IPS-20b (cell line): ENCODE measurements at regions not wholly inside any gene's neighbourhood (a gene's known extent, or its start where the extent isn't known, plus 50 kb on each side); places are given as distances from the start of the nearest gene placed in this dataset.

Experiments
- H3K27ac ChIP-seq: one replicate; pipeline ENCODE4 v1.5.1; 2013; ENCODE audit warnings: low read length
- H3K27me3 ChIP-seq: 2 replicates; pipeline ENCODE4 v1.6.1; 2013; ENCODE audit warnings: mild to moderate bottlenecking, low read length, inconsistent platforms; ENCODE audit not compliant: insufficient read depth
- H3K36me3 ChIP-seq: 2 replicates; pipeline ENCODE4 v1.6.1; 2013; ENCODE audit warnings: low read depth, mild to moderate bottlenecking, inconsistent platforms, low read length, moderate library complexity; ENCODE audit not compliant: insufficient read depth
- H3K4me1 ChIP-seq: 2 replicates; pipeline ENCODE4 v1.6.1; 2013; ENCODE audit warnings: mild to moderate bottlenecking, control low read depth, inconsistent platforms, low read length, moderate library complexity; ENCODE audit not compliant: insufficient read depth
- H3K4me3 ChIP-seq: 2 replicates; pipeline ENCODE4 v1.5.1; 2013; ENCODE audit warnings: mild to moderate bottlenecking, low read length, inconsistent platforms
- H3K9ac ChIP-seq: 2 replicates; pipeline ENCODE4 v1.6.1; 2013; ENCODE audit warnings: low read depth, mild to moderate bottlenecking, inconsistent platforms, low read length, moderate library complexity
- H3K9me3 ChIP-seq: 2 replicates; pipeline ENCODE4 v1.6.1; 2013; ENCODE audit warnings: mild to moderate bottlenecking, low read depth, low read length, inconsistent platforms; ENCODE audit not compliant: insufficient read depth

- H3K9ac ChIP-seq, result no peak overlapping the region
- H3K27ac ChIP-seq, result no peak overlapping the region
- no peaks in the 10 kb centered on the region for H3K27me3 ChIP-seq
- no peaks in the 10 kb centered on the region for H3K36me3 ChIP-seq
- H3K4me1 ChIP-seq, result no peaks in the 10 kb centered on the region; the same call in 1 of the 2 replicates
- no peak overlapping the region for H3K4me3 ChIP-seq
- H3K9me3 ChIP-seq, result no peaks in the 10 kb centered on the region
These were observed 110.4 kb upstream of the NAV3 start for GRCh38 chr12:77720258-77720657.

GRCh38 chr12:77710209-77710608, 120.5 kb upstream of the NAV3 start:
- H3K4me3 ChIP-seq, result no peak overlapping the region
- no peak overlapping the region for H3K9ac ChIP-seq
- no peaks in the 10 kb centered on the region for H3K9me3 ChIP-seq
- H3K4me1 ChIP-seq, result no peaks in the 10 kb centered on the region
- H3K27me3 ChIP-seq, result no peaks in the 10 kb centered on the region
- no peaks in the 10 kb centered on the region for H3K36me3 ChIP-seq
- no peak overlapping the region for H3K27ac ChIP-seq

- H3K27me3 ChIP-seq, result no peaks in the 10 kb centered on the region
- no peak overlapping the region for H3K9ac ChIP-seq
- no peak overlapping the region for H3K4me3 ChIP-seq
- H3K27ac ChIP-seq, result no peak overlapping the region
- no peaks in the 10 kb centered on the region for H3K36me3 ChIP-seq
- no peaks in the 10 kb centered on the region for H3K9me3 ChIP-seq
- no peaks in the 10 kb centered on the region for H3K4me1 ChIP-seq
These were observed 133.6 kb upstream of the NAV3 start for GRCh38 chr12:77697126-77697525.

- Histone ChIP-seq H3K4me3 (no peak overlapping the region), H3K9me3 (no peaks in the 10 kb centered on the region), H3K9ac (no peak overlapping the region), H3K27me3 (no peaks in the 10 kb centered on the region), H3K4me1 (no peaks in the 10 kb centered on the region), H3K36me3 (no peaks in the 10 kb centered on the region), H3K27ac (no peak overlapping the region)
These were observed 134.5 kb upstream of the NAV3 start for GRCh38 chr12:77696183-77696582.

GRCh38 chr12:77689510-77690086, 141.1 kb upstream of the NAV3 start:
- Histone ChIP-seq H3K36me3 (no peaks in the 10 kb centered on the region), H3K9me3 (no peaks in the 10 kb centered on the region), H3K27ac (no peak overlapping the region), H3K27me3 (no peaks in the 10 kb centered on the region), H3K9ac (no peak overlapping the region), H3K4me1 (peaks cover 8% of the 10 kb centered on the region; the same call in 1 of the 2 replicates), H3K4me3 (no peak overlapping the region)

GRCh38 chr12:77687321-77687720, 143.4 kb upstream of the NAV3 start:
- H3K36me3 ChIP-seq, result no peaks in the 10 kb centered on the region
- H3K27me3 ChIP-seq, result no peaks in the 10 kb centered on the region
- H3K4me3 ChIP-seq, result no peak overlapping the region
- no peak overlapping the region for H3K9ac ChIP-seq
- H3K9me3 ChIP-seq, result no peaks in the 10 kb centered on the region
- H3K27ac ChIP-seq, result no peak overlapping the region
- H3K4me1 ChIP-seq, result peaks cover 8% of the 10 kb centered on the region; the same call in 1 of the 2 replicates

DNA sequence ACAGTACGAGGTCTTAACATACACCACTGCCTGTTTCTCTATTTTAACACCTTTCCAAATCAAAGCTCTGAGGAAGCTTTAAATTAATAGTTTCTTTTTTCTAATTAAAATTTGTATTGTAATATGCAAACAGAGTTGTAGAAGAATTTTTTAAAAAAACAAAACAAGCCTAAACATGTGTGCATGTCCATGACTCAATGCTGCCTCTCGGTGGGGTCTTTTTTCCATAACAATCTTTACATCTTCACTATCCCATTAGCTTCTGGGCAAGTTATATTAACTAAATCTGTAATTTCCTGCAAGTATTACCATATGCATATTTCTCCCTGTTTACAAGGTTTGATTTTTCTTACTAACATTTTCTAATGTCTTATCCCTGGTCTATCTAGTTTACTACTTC, 143.9 kb upstream of the NAV3 start:
- no peaks in the 10 kb centered on the region for H3K27me3 ChIP-seq
- H3K4me1 ChIP-seq, result peaks cover 8% of the 10 kb centered on the region; the same call in 1 of the 2 replicates
- no peaks in the 10 kb centered on the region for H3K9me3 ChIP-seq
- H3K9ac ChIP-seq, result no peak overlapping the region
- no peak overlapping the region for H3K4me3 ChIP-seq
- H3K36me3 ChIP-seq, result no peaks in the 10 kb centered on the region
- H3K27ac ChIP-seq, result no peak overlapping the region

- Histone ChIP-seq H3K9me3 (no peaks in the 10 kb centered on the region), H3K9ac (no peak overlapping the region), H3K36me3 (no peaks in the 10 kb centered on the region), H3K27me3 (no peaks in the 10 kb centered on the region), H3K4me3 (no peak overlapping the region), H3K4me1 (peaks cover 8% of the 10 kb centered on the region; the same call in 1 of the 2 replicates), H3K27ac (no peak overlapping the region)
These were observed 144.8 kb upstream of the NAV3 start for GRCh38 chr12:77685901-77686300.

- Histone ChIP-seq H3K36me3 (no peaks in the 10 kb centered on the region), H3K27ac (no peak overlapping the region), H3K9me3 (no peaks in the 10 kb centered on the region), H3K9ac (no peak overlapping the region), H3K4me3 (no peak overlapping the region), H3K27me3 (no peaks in the 10 kb centered on the region), H3K4me1 (peaks cover 8% of the 10 kb centered on the region; the same call in 1 of the 2 replicates)
These were observed 145.6 kb upstream of the NAV3 start for GRCh38 chr12:77685112-77685511.

DNA sequence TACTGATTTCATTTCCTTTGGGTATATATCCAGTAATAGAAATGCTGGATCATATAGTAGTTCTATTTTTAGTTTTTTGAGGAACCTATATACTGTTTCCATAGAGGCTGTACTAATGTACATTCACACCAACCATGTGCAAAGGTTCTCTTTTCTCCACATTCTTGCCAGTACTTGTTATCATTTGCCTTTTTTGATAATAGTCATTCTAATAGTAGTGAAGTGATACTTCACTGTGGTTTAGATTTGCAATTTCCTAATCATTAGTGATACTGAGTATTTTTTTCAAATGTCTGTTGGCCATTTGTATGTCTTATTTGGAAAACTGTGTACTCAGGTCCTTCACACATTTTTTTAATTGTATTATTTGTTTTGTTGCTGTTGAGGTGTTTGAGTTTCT, 148.2 kb upstream of the NAV3 start:
- no peak overlapping the region for H3K27ac ChIP-seq

GRCh38 chr12:77681726-77682125, 149.0 kb upstream of the NAV3 start:
- Histone ChIP-seq H3K36me3 (no peaks in the 10 kb centered on the region), H3K27me3 (no peaks in the 10 kb centered on the region; the same call in 1 of the 2 replicates), H3K9me3 (no peaks in the 10 kb centered on the region), H3K27ac (no peak overlapping the region), H3K4me3 (no peak overlapping the region), H3K9ac (no peak overlapping the region), H3K4me1 (peaks cover 3% of the 10 kb centered on the region; the same call in 1 of the 2 replicates)

More for the DNA sequence above, 148.2 kb upstream of the NAV3 start:
- no peaks in the 10 kb centered on the region for H3K9me3 ChIP-seq
- no peaks in the 10 kb centered on the region; the same call in 1 of the 2 replicates for H3K27me3 ChIP-seq
- H3K4me1 ChIP-seq, result peaks cover 8% of the 10 kb centered on the region; the same call in 1 of the 2 replicates
- no peak overlapping the region for H3K4me3 ChIP-seq
- no peak overlapping the region for H3K9ac ChIP-seq
- H3K36me3 ChIP-seq, result no peaks in the 10 kb centered on the region

- Histone ChIP-seq H3K36me3 (no peaks in the 10 kb centered on the region), H3K27ac (no peak overlapping the region), H3K4me3 (no peak overlapping the region), H3K4me1 (no peaks in the 10 kb centered on the region), H3K9me3 (no peaks in the 10 kb centered on the region), H3K27me3 (no peaks in the 10 kb centered on the region; the same call in 1 of the 2 replicates), H3K9ac (no peak overlapping the region)
These were observed 151.0 kb upstream of the NAV3 start for GRCh38 chr12:77679686-77680085.
